ENCODE measurements at regions not wholly inside any gene's neighbourhood (a gene's known extent, or its start where the extent isn't known, plus 50 kb on each side); places are given as distances from the start of the nearest gene placed in this dataset.

DNA sequence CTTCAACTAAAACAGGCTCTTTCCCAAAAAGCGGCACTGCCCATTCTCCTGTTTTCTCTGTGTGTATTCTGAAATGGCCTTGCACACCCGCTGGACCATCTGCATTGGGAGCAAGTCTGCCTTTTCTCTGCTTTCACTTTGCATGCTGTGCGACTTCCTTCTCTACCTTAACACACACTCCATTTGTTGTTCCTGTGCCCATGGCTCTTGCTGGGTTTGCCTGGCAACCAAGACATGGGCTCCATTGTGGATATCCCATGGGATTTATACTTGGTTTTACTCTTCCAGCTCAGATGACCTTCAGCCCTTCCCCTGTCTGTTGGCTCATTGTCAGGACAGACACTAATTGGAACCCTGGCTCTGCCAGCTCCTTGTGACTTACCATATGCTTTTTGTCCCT, 465.3 kb downstream of the REEP3 start:
- Histone ChIP-seq H4K20me1 (ENCODE audit: low read depth, low read length) (no peaks in the 10 kb centered on the region), H3K79me2 (ENCODE audit: insufficient read depth, low read length) (no peaks in the 10 kb centered on the region), H3K9me3 (ENCODE audit: insufficient read depth, low read length) (peaks cover 9% of the 10 kb centered on the region; the same call in 1 of the 2 replicates), H3F3A (ENCODE audit: insufficient read depth) (no peaks in the 10 kb centered on the region), H3K27me3 (ENCODE audit: low read length) (no peaks in the 10 kb centered on the region), H3K9me2 (replicated peaks; ENCODE audit: insufficient read depth, low read length) (no peaks in the 10 kb centered on the region), H3K4me2 (ENCODE audit: low read depth, low read length, poor library complexity, severe bottlenecking) (no peak overlapping the region), H3K27ac (ENCODE audit: low read depth, low read length) (no peak overlapping the region), H2AFZ (ENCODE audit: low read depth, low read length, severe bottlenecking) (no peak overlapping the region), H3K9ac (ENCODE audit: low read length) (no peak overlapping the region), H3K36me3 (ENCODE audit: low read length) (no peaks in the 10 kb centered on the region), H3K4me3 (ENCODE audit: insufficient read depth, low read length, poor library complexity, severe bottlenecking) (no peak overlapping the region)
- TF ChIP-seq EZH2phosphoT487 (conservative IDR thresholded peaks at IDR 0.05; ENCODE audit: low read length): no peak
- TF ChIP-seq, protein P1, sequence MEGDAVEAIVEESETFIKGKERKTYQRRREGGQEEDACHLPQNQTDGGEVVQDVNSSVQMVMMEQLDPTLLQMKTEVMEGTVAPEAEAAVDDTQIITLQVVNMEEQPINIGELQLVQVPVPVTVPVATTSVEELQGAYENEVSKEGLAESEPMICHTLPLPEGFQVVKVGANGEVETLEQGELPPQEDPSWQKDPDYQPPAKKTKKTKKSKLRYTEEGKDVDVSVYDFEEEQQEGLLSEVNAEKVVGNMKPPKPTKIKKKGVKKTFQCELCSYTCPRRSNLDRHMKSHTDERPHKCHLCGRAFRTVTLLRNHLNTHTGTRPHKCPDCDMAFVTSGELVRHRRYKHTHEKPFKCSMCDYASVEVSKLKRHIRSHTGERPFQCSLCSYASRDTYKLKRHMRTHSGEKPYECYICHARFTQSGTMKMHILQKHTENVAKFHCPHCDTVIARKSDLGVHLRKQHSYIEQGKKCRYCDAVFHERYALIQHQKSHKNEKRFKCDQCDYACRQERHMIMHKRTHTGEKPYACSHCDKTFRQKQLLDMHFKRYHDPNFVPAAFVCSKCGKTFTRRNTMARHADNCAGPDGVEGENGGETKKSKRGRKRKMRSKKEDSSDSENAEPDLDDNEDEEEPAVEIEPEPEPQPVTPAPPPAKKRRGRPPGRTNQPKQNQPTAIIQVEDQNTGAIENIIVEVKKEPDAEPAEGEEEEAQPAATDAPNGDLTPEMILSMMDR (IDR thresholded peaks at IDR 0.05; ENCODE audit: insufficient read depth, low read length, poor library complexity, severe bottlenecking): no peak

GRCh38 chr10:63987212-63987611, 466.0 kb downstream of the REEP3 start:
- peaks cover 9% of the 10 kb centered on the region; the same call in 1 of the 2 replicates for H3K9me3 ChIP-seq (ENCODE audit: insufficient read depth, low read length)
- TF ChIP-seq EZH2phosphoT487 (conservative IDR thresholded peaks at IDR 0.05; ENCODE audit: low read length): no peak
- TF ChIP-seq, protein P1 (IDR thresholded peaks at IDR 0.05; ENCODE audit: insufficient read depth, low read length, poor library complexity, severe bottlenecking): no peak
- H3K36me3 ChIP-seq (ENCODE audit: low read length): no peaks in the 10 kb centered on the region
- no peaks in the 10 kb centered on the region for H3K9me2 ChIP-seq (replicated peaks; ENCODE audit: insufficient read depth, low read length)
- H3F3A ChIP-seq (ENCODE audit: insufficient read depth): no peaks in the 10 kb centered on the region
- H4K20me1 ChIP-seq (ENCODE audit: low read depth, low read length): no peaks in the 10 kb centered on the region
- H3K4me2 ChIP-seq (ENCODE audit: low read depth, low read length, poor library complexity, severe bottlenecking): no peak overlapping the region
- H3K27ac ChIP-seq (ENCODE audit: low read depth, low read length): no peak overlapping the region
- no peak overlapping the region for H3K9ac ChIP-seq (ENCODE audit: low read length)
- no peak overlapping the region for H2AFZ ChIP-seq (ENCODE audit: low read depth, low read length, severe bottlenecking)
- no peaks in the 10 kb centered on the region for H3K79me2 ChIP-seq (ENCODE audit: insufficient read depth, low read length)
- H3K27me3 ChIP-seq (ENCODE audit: low read length): no peaks in the 10 kb centered on the region
- H3K4me3 ChIP-seq (ENCODE audit: insufficient read depth, low read length, poor library complexity, severe bottlenecking): no peak overlapping the region

GRCh38 chr10:63994371-63994770, 473.2 kb downstream of the REEP3 start:
- Histone ChIP-seq H3K27ac (ENCODE audit: low read depth, low read length) (no peak overlapping the region), H3K9ac (ENCODE audit: low read length) (no peak overlapping the region), H3K9me3 (ENCODE audit: insufficient read depth, low read length) (peaks cover 3% of the 10 kb centered on the region; the same call in 1 of the 2 replicates), H3F3A (ENCODE audit: insufficient read depth) (no peaks in the 10 kb centered on the region), H3K79me2 (ENCODE audit: insufficient read depth, low read length) (no peaks in the 10 kb centered on the region), H2AFZ (ENCODE audit: low read depth, low read length, severe bottlenecking) (no peak overlapping the region), H3K4me3 (ENCODE audit: insufficient read depth, low read length, poor library complexity, severe bottlenecking) (no peak overlapping the region), H3K36me3 (ENCODE audit: low read length) (no peaks in the 10 kb centered on the region), H3K9me2 (replicated peaks; ENCODE audit: insufficient read depth, low read length) (no peaks in the 10 kb centered on the region), H3K27me3 (ENCODE audit: low read length) (no peaks in the 10 kb centered on the region), H3K4me2 (ENCODE audit: low read depth, low read length, poor library complexity, severe bottlenecking) (no peak overlapping the region), H4K20me1 (ENCODE audit: low read depth, low read length) (no peaks in the 10 kb centered on the region)
- TF ChIP-seq, protein P1 (IDR thresholded peaks at IDR 0.05; ENCODE audit: insufficient read depth, low read length, poor library complexity, severe bottlenecking): no peak
